H1 (cell line): ENCODE measurements at regions not wholly inside any gene's neighbourhood (a gene's known extent, or its start where the extent isn't known, plus 50 kb on each side); places are given as distances from the start of the nearest gene placed in this dataset.

Source experiments
- CTCF ChIA-PET: fragments of 300-600 bp; sonication (Branson Sonifier 250); formaldehyde crosslinking; loops from one replicate; lab custom pipeline; 2021; ENCODE audit not compliant: partially characterized antibody; lab: Charles Lee
- POLR2A ChIA-PET: fragments of 300-600 bp; sonication (Branson Sonifier 250); formaldehyde crosslinking; loops from one replicate; lab custom pipeline; 2021; ENCODE audit warnings: inconsistent platforms; ENCODE audit not compliant: partially characterized antibody; lab: Charles Lee
- DNase-seq, 2 experiments: peaks; one replicate each; pipeline versions ENCODE4 v3.0.0 to v3.0.0-alpha.2; 2010 to 2022; ENCODE audit warnings: low spot score in 2 of 2, low read depth in 1 of 2, mixed read lengths in 1 of 2
- FAIRE-seq: peaks from 2 replicates; lab custom pipeline; 2011; peaks lifted over from hg19 to GRCh38; lab: Jason Lieb, UNC
- H2AFZ ChIP-seq: 2 replicates; pipeline ENCODE4 v1.8.1; 2012; ENCODE audit warnings: low read length, inconsistent platforms
- H2AK5ac ChIP-seq: 2 replicates; pipeline ENCODE4 v1.6.1; 2013; ENCODE audit warnings: low read depth, low read length
- H2BK120ac ChIP-seq: replicated peaks from 2 replicates; pipeline ENCODE3; 2013; ENCODE audit warnings: low read depth, low read length, inconsistent platforms
- H2BK12ac ChIP-seq: 2 replicates; pipeline ENCODE4 v1.6.1; 2013; ENCODE audit warnings: low read depth, low read length
- H2BK15ac ChIP-seq: 2 replicates; pipeline ENCODE4 v1.6.1; 2013; ENCODE audit warnings: low read length
- H2BK20ac ChIP-seq: 2 replicates; pipeline ENCODE4 v1.6.1; 2013; ENCODE audit warnings: low read length
- H2BK5ac ChIP-seq: 2 replicates; pipeline ENCODE4 v1.6.1; 2013; ENCODE audit warnings: low read depth, low read length
- H3K14ac ChIP-seq: 2 replicates; pipeline ENCODE4 v1.6.1; 2013; ENCODE audit warnings: inconsistent platforms; ENCODE audit not compliant: insufficient read length
- H3K18ac ChIP-seq: 2 replicates; pipeline ENCODE4 v1.6.1; 2013; ENCODE audit warnings: low read length; ENCODE audit errors: extremely low read depth
- H3K23ac ChIP-seq: 2 replicates; pipeline ENCODE4 v1.6.1; 2013; ENCODE audit warnings: inconsistent platforms; ENCODE audit not compliant: insufficient read length
- H3K23me2 ChIP-seq: 2 replicates; pipeline ENCODE4 v1.6.1; 2013; ENCODE audit warnings: low read depth, low read length
- H3K27ac ChIP-seq: 2 replicates; pipeline ENCODE4 v1.6.1; 2011; ENCODE audit warnings: low read depth, low read length, inconsistent platforms
- H3K27me3 ChIP-seq, 4 experiments: replicated peaks in 1 of 4; 1 replicate in 1 of 4; 2 replicates in 3 of 4; pipeline versions ENCODE4 v1.6.1 to v1.8.1; 2011 to 2013; ENCODE audit warnings: low read length in 3 of 4, mild to moderate bottlenecking in 3 of 4, inconsistent platforms in 2 of 4, mixed read lengths in 2 of 4, moderate library complexity in 1 of 4; ENCODE audit not compliant: control insufficient read depth in 3 of 4, insufficient read depth in 3 of 4; ENCODE audit errors: extremely low read depth in 1 of 4
- H3K36me3 ChIP-seq, 4 experiments: 2 replicates each; pipeline versions ENCODE4 v1.6.1 to v1.8.1; 2011 to 2013; ENCODE audit warnings: mild to moderate bottlenecking in 4 of 4, low read length in 3 of 4, moderate library complexity in 2 of 4, control low read depth in 1 of 4, inconsistent platforms in 1 of 4; ENCODE audit not compliant: insufficient read depth in 4 of 4, control insufficient read depth in 2 of 4
- H3K4ac ChIP-seq: replicated peaks from 2 replicates; pipeline ENCODE3; 2013; ENCODE audit warnings: low read length, low read depth, mixed read lengths, inconsistent platforms; ENCODE audit not compliant: insufficient read length
- H3K4me1 ChIP-seq, 4 experiments: replicated peaks in 1 of 4; 1 replicate in 1 of 4; 2 replicates in 3 of 4; pipeline versions ENCODE4 v1.6.1 to v1.8.1; 2011 to 2013; ENCODE audit warnings: low read length in 3 of 4, inconsistent platforms in 2 of 4, mixed read lengths in 1 of 4; ENCODE audit not compliant: insufficient read depth in 4 of 4, control insufficient read depth in 3 of 4
- H3K4me2 ChIP-seq, 2 experiments: 2 replicates each; pipeline versions ENCODE4 v1.6.1 to v1.8.1; 2011 to 2013; ENCODE audit warnings: low read depth in 2 of 2, low read length in 2 of 2, control low read depth in 1 of 2, inconsistent platforms in 1 of 2, mild to moderate bottlenecking in 1 of 2; ENCODE audit not compliant: insufficient read depth in 1 of 2
- H3K4me3 ChIP-seq, 4 experiments: fragments of 200-600, 300-600 bp in 1 of 4; sonication (generic), shearing (Covaris generic), sonication (Bioruptor Twin) in 1 of 4; 2 replicates each; pipeline versions ENCODE4 v1.5.1 to v1.8.1; 2011 to 2016; ENCODE audit warnings: low read length in 4 of 4, low read depth in 3 of 4, control low read depth in 2 of 4, inconsistent platforms in 2 of 4, mild to moderate bottlenecking in 2 of 4, mixed read lengths in 1 of 4, moderate library complexity in 1 of 4; ENCODE audit not compliant: insufficient read depth in 2 of 4; ENCODE audit errors: extremely low read depth in 1 of 4
- H3K56ac ChIP-seq: replicated peaks from 2 replicates; pipeline ENCODE3; 2013; ENCODE audit warnings: low read depth, mild to moderate bottlenecking, mixed read lengths, low read length, inconsistent platforms; ENCODE audit not compliant: insufficient read length
- H3K79me1 ChIP-seq: 2 replicates; pipeline ENCODE4 v1.6.1; 2013; ENCODE audit warnings: low read depth, low read length, control low read depth
- H3K79me2 ChIP-seq, 2 experiments: 2 replicates each; pipeline versions ENCODE4 v1.6.1 to v1.8.1; 2012 to 2013; ENCODE audit warnings: low read length in 2 of 2, mild to moderate bottlenecking in 2 of 2, inconsistent platforms in 1 of 2; ENCODE audit not compliant: insufficient read depth in 2 of 2, control insufficient read depth in 1 of 2
- H3K9ac ChIP-seq, 4 experiments: replicated peaks in 1 of 4; 1 replicate in 1 of 4; 2 replicates in 3 of 4; pipeline versions ENCODE4 v1.6.1 to v1.8.1; 2011 to 2013; ENCODE audit warnings: low read depth in 3 of 4, low read length in 3 of 4, control low read depth in 2 of 4, mild to moderate bottlenecking in 2 of 4, moderate library complexity in 2 of 4, inconsistent platforms in 1 of 4; ENCODE audit errors: extremely low read depth in 1 of 4
- H3K9me3 ChIP-seq, 2 experiments: 2 replicates each; pipeline versions ENCODE4 v1.6.1 to v1.8.1; 2012 to 2013; ENCODE audit warnings: mild to moderate bottlenecking in 2 of 2, moderate library complexity in 2 of 2, control low read depth in 1 of 2, inconsistent platforms in 1 of 2, low read depth in 1 of 2, low read length in 1 of 2, mixed read lengths in 1 of 2; ENCODE audit not compliant: insufficient read depth in 2 of 2
- H4K20me1 ChIP-seq, 2 experiments: replicated peaks in 1 of 2; 2 replicates each; pipeline versions ENCODE3 to v1.8.1; 2011 to 2013; ENCODE audit warnings: inconsistent platforms in 2 of 2, low read length in 2 of 2, mild to moderate bottlenecking in 1 of 2; ENCODE audit not compliant: insufficient read depth in 2 of 2, control insufficient read depth in 1 of 2
- H4K5ac ChIP-seq: 2 replicates; pipeline ENCODE4 v1.6.1; 2013; ENCODE audit warnings: low read length, low read depth, mixed read lengths, inconsistent platforms; ENCODE audit not compliant: insufficient read length
- H4K8ac ChIP-seq: 2 replicates; pipeline ENCODE4 v1.8.0; 2013; ENCODE audit warnings: mild to moderate bottlenecking, moderate library complexity, low read length, inconsistent platforms; ENCODE audit not compliant: insufficient read depth; ENCODE audit errors: extremely low read depth
- H4K91ac ChIP-seq: replicated peaks from 2 replicates; pipeline ENCODE3; 2013; ENCODE audit warnings: low read length, mixed read lengths, inconsistent platforms; ENCODE audit not compliant: insufficient read length
- HDAC2 ChIP-seq, 2 experiments: fragments of 300-600 bp in 1 of 2; sonication (generic) in 1 of 2; IDR thresholded peaks; 2 replicates each; pipeline ENCODE4 v1.6.1; 2011 to 2012; ENCODE audit warnings: low read depth in 2 of 2, low read length in 2 of 2, mild to moderate bottlenecking in 2 of 2, moderate library complexity in 2 of 2, borderline replicate concordance in 1 of 2, inconsistent platforms in 1 of 2
- SP2 ChIP-seq: IDR thresholded peaks from 2 replicates; pipeline ENCODE4 v1.6.1; 2012; ENCODE audit warnings: mild to moderate bottlenecking, low read length, inconsistent platforms
- WGBS, 2 experiments: shearing (Covaris generic) in 1 of 2; methylation state at CpG; one replicate each; pipeline versions ENCODE4 v1.1.6 to v1.1.7; 2013 to 2015; ENCODE audit warnings: low lambda C conversion rate in 2 of 2, mixed read lengths in 2 of 2, inconsistent platforms in 1 of 2, low coverage in 1 of 2, missing lambda C conversion rate in 1 of 2; ENCODE audit not compliant: insufficient replicate concordance in 2 of 2, insufficient coverage in 1 of 2, insufficient read length in 1 of 2; ENCODE audit errors: extremely low coverage in 1 of 2, missing lambda C conversion rate in 1 of 2; 5-methylcytosine and 5-hydroxymethylcytosine counted together

DNA sequence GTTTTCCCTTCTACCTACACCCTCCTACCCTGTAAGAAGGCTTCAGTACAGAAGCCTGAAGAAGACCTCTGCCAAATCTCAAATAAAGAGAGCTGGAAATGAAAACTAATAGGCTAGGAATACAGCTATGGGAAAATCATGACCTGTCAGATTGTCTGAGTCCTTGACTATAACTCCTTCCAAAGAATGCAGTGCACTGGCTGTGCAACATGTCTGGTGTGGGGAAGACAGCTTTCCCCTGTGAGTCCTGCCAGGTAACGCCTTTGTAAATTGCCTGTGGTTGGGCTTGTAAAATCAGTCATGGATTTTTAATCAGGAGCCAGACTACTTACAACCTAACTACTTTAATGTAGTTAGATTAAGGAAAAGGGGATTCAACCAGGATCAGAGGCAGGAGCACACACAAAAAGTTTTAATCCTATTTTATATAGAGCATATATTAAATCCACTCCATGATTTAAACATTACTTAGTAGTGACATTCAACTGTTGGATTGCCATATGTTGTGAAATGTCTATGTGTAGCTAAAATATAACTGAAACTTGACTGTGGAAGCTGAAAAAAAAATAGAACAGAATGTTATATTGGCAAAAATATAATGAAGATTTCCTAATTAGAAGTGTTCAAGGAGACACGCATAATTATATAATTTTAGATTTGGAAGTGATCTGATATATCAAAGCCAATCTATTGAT lies 1667.8 kb downstream of the KCNT2 start:
- FAIRE-seq (no peak), DNase-seq (no peak)
- ChIA-PET CTCF (interaction anchor here (1.4 kb wide), 1 partner anchor 20 kb away, joined by 3 read pairs; no protein-coding TSS in a partner anchor), POLR2A (no interaction called here)
- no peaks in the 10 kb centered on the region for H3K9me3 ChIP-seq
- no peak overlapping the region for H3K4ac ChIP-seq
- H4K8ac ChIP-seq, result no peak overlapping the region
- no peak overlapping the region for H2AK5ac ChIP-seq
- H4K20me1 ChIP-seq, result no peaks in the 10 kb centered on the region
- H3K36me3 ChIP-seq, result no peaks in the 10 kb centered on the region
- no peak overlapping the region for H2BK12ac ChIP-seq
- H3K4me2 ChIP-seq, result no peak overlapping the region
- H3K79me2 ChIP-seq, result no peaks in the 10 kb centered on the region
- no peaks in the 10 kb centered on the region for H3K4me1 ChIP-seq
- 0 out of 2 replicates have a peak overlapping the region, but pooled peaks have one; percentile 2 for H2AFZ ChIP-seq
- H3K79me1 ChIP-seq, result no peaks in the 10 kb centered on the region
- no peaks in the 10 kb centered on the region for H3K23me2 ChIP-seq
- H2BK120ac ChIP-seq, result no peak overlapping the region
- H3K23ac ChIP-seq, result no peak overlapping the region
- no peak overlapping the region for H4K5ac ChIP-seq
- no peak overlapping the region for H2BK20ac ChIP-seq
- H3K14ac ChIP-seq, result no peak overlapping the region
- H3K27me3 ChIP-seq, result no peaks in the 10 kb centered on the region
- no peak overlapping the region for H3K56ac ChIP-seq
- WGBS, 2 experiments, result 95% methylated on average over 2 of the region's 2 CpGs; no CpG with 5 or more reads in 1 of the 2 experiments
- H3K4me3 ChIP-seq, result no peak overlapping the region
- H4K91ac ChIP-seq, result no peak overlapping the region
- no peak overlapping the region for H3K18ac ChIP-seq
- H3K27ac ChIP-seq, result no peak overlapping the region
- no peak overlapping the region for H2BK15ac ChIP-seq
- no peak overlapping the region for H2BK5ac ChIP-seq
- H3K9ac ChIP-seq, result no peak overlapping the region
- TF ChIP-seq SP2 (no peak), HDAC2 (IDR thresholded peaks at IDR 0.05; ENCODE audit: borderline replicate concordance in 1 of 2, low read depth in 2 of 2, low read length in 2 of 2) (no peak)
